Endometrial microvascular endothelial cells (primary cell): ENCODE measurements at regions not wholly inside any gene's neighbourhood (a gene's known extent, or its start where the extent isn't known, plus 50 kb on each side); places are given as distances from the start of the nearest gene placed in this dataset.

Source experiments
- in situ Hi-C: cut with HindIII; loops from 2 replicates; pipeline ENCODE4 v1.10.0; 2017; ENCODE audit warnings: low sequenced_read_pairs, low pct_unique_long_range_greater_than_20kb; ENCODE audit errors: inconsistent ontology term

DNA sequence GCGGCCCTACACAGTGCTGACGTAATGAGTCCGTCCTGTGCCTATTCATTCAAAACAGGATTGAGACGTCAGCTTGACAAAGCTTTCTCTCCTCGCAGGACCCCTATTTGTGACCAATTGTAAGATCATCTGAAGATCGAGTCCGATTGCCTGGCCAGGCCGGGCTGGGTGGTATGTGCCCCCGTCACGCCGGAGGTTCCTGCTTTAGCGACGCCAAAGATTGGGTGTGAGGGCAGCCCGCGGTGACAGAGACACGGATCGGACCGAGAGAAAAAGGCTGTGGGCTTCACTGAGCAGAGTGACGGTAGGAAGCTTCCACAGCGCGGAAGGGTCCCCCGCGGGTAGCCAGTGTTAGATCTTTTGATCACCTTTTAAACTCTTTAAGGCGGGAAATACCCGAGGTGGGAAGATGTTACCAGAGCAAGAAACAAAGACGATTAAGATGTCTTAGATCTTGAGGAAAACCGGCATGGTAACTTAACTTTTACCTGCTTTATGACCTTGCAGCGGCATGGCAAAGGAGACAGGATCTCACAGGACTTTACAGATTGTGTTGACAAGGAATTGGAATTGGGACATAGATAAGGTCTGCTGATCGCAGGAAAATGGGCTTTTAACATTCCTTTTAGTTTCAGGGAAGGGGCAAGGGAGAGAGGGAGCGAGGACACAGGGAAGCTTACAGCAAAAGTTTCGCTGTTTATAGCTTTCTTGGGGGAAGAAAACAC lies 220.0 kb downstream of the METTL4 start:
- in situ Hi-C loops: no loop called here

DNA sequence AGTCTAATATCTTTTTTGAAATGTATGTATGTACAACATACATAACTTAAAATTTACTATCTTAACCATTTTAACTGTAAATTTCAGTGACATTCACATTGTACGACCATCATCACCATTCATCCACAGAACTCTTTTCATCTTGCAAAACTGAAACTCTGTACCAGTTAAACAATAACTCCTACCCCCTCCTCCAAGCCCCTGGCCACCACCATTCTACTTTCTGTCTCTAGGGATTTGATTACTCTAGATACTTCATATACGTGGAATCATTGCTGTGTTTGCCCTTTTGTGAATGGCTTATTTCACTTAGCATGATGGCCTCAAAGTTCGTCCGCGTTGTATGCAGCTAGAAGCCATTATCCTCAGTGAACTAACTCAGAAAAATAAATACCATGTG lies 217.0 kb downstream of the METTL4 start:
- in situ Hi-C loops: no loop called here

DNA sequence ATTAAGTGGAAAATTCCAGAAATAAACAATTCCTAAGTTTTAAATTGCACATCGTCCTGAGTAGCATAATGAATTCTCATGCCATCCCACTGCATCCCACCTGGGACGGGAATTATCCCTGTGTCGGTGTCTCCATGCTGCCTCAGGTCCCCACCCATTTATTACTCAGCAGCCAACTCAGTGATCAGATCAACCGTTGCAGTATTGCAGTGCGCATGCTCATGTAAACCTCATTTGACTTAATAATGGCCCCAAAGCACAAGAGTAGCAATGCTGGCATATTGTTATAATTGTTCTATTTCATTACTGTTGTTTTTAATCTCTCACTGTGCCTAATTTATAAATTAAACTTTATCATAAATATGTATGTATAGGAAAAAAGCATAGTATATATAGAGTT lies 214.4 kb downstream of the METTL4 start:
- in situ Hi-C loops: no loop called here

DNA sequence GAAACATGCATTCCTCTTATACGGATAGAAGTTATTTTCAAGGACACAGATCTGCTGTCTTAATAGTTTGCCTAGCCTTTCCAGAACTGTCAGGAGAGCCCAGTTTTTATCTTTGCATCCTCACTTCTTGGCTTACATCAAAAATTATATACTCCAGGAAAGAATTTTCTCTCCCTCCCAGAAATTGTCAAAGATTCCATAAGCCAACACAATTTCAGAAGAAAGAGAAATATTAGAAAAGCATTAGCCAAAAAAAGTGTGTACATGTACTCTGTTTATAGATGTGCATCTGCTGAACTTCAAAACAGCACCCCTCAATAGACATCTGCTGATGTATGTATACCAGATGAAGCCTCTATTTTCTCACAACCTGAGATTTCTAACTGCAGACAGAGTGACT lies 210.4 kb downstream of the METTL4 start:
- in situ Hi-C loops: no loop called here

DNA sequence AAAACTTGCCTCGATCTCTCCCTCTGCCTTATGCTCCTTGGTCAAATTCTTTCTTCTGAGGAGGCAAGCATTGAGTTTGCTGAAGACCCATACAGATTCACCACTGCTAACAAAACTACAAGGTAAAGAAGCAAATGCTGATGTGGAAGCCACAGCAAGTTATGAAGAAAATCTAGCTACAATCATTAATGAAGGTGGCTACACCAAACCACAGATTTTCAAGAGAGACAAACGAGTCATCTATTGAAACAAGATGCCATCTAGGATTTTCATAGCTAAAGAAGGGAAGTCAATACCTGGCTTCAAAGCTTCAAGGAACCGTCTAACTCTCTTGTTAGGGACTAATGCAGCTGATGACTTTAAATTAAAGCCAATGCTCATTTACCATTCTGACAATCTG lies 203.2 kb downstream of the METTL4 start:
- in situ Hi-C loops: no loop called here

DNA sequence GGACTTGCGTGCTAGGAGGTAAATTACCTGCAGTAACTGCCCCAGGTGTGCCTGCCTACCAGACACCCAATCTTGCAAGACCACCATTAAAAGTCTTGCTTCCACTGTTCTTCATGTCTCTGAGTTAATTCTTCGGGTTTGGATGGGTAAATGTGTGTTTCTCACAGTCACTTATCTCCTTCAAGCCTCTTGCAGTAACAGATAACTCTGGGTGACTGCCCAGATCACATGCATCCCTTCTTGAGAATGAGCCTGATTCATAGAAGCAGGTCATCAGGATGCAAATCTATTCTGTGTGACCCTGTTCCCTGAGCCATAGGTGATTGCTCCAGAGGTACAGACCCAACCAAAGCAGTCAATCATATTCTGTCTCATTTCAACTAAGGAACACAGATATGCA lies 194.6 kb downstream of the METTL4 start:
- in situ Hi-C loops: no loop called here

DNA sequence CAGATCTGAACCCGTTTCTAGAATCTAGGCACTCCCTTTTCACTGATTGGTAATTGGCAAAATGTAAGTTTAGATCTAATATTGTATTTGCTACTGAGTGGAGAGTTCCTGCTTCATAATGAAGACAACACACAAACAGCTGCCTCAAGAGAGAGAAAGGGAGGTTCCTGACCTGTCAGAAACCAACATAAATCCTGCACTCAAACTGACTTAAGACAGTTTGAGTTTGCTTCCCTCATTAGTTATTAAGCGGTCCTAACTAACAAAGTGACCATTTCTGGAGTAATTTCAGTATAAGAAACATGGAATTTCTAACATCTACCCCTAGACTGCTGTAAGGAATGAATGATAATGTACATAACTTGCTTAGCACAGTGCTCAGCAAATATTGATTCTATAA lies 191.2 kb downstream of the METTL4 start:
- in situ Hi-C loops: no loop called here

DNA sequence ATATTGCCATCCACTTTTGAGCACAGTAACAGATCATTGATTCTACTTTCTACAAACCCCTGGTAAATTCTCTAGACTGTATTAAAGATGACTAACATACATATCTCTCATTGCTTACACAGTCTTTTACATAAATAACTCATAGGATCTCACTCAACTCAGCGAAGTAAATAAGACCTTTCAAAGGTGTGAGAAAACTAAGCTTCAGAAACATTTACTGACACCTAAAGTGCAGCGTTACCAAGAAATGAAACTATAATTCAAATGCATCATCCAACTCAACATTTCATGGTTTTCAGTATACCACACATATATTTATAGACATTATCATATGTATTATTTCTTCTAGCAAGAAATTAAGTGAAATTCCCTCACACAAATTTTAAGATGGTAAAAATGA lies 189.8 kb downstream of the METTL4 start:
- in situ Hi-C loops: no loop called here

DNA sequence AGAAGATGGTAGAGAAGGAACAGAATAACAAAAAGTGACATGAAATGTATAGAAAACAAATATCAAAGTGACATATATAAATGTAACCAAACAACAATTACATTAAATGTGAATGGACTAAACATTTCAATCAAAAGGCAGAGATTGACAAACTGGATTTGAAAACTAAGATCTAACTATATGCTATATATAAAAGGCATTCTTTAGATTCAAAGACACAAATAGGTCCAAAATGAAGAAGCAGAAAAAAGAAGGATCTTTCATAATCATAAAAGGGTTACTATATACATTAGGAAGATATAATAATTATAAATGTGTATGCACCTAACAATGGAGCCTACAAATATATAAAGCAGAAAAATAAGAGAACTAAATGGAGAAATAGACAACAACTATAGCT lies 183.7 kb downstream of the METTL4 start:
- in situ Hi-C loops: no loop called here

DNA sequence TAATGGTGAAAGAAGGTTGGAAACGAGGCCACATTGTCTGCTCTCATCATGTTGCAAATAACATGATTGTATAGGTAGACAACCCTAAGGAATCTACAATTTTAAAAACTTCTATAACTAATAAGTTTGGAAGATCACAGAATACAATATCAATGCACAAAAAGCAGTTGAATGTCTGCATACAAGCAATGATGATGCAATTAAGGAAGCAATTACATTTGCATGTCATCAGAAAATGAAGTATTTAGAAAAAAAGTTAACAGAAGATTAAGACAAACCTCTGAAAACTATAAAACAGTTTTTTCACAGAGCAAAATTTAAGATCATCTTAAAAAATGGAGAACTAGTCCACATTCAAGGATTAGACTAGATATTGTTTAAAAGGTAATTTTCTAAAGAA lies 181.1 kb downstream of the METTL4 start:
- in situ Hi-C loops: no loop called here

DNA sequence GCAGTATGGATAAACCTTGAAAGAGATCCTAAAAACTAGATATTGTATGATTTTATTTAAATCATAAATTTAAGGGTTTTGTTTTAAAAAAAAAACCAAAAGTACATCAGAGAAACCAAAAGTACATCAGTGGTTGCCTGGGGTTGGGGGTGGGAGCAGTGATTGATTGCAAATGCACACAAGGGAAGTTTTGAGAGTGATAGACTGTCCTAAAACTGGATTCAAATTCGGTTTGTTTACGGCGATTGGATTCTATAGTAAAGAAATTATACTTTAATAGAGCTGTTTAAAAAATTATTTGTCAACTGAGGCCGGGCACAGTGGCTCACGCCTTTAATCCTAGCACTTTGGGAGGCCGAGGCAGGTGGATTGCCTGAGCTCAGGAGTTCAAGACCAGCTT lies 179.8 kb downstream of the METTL4 start:
- in situ Hi-C loops: no loop called here

DNA sequence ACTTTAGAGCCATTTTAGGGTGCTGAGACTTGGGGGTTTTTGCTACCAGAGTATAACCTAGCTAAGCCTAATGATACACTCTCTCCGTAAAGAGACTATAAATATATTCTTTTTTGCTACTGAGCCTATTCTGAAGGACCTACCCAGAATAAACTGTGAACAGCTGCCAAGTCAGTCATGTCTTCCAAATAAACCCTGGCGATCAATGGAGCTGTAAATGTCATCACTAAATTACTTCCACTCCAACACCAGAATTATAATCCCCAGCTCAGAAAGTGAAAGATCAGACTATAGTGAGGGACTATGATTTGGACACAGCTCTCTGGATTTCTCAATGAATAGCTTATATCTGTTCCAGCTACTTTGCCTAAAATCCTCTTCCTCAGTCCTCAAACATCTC lies 178.9 kb downstream of the METTL4 start:
- in situ Hi-C loops: no loop called here

DNA sequence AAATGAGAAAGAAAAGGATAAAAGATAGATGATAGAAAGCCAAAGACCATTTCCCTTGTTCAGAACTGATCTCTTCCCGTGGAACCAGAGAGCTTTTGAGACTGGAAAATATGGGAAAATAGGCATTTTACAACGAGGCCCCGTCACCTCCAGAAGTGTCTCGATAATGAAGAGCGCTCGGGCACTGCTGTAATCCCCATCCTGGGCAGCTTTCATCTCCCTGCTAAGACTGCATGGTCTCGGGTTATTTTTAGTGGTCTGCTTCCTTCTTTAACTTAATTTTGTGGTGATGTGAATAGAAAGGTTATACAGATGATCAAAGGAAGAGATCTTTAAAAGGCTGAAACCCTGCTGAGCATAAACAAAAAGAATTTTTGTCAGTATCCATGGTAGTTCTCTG lies 176.6 kb downstream of the METTL4 start:
- in situ Hi-C loops: no loop called here

DNA sequence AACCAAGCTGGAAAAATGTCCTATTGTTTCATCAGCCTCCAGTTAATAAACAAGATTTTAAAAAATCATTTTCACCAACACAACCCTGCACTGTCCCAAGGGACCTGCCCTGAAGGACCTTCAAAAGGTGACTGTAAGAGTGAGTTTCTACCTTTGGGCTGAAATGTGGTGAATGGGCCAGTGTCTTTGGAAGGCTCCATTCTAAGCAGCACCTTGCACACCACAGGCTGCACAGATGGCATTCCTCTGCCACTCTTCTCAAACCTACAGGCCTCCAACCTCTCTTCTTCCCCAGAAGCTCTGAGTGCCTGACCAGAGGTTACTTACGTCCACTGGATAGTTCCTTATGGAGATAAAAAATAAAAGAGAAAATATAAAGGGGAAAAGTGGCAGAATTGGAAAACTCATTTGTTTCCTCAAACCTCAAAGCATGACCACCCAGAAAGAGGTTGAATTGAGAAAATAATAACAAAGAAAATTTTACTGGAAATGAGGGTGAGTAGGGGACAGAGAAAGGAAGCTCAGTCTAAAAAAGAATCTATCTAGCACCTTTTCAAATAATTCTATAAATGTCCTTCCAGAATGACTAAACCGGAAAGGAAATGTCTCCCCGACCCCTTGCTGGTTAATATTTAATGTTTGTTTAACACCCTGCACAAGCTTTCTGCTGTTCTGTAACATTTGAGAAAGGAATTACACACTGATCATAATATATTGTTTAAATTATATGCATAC lies 175.7 kb downstream of the METTL4 start:
- in situ Hi-C loops: no loop called here

DNA sequence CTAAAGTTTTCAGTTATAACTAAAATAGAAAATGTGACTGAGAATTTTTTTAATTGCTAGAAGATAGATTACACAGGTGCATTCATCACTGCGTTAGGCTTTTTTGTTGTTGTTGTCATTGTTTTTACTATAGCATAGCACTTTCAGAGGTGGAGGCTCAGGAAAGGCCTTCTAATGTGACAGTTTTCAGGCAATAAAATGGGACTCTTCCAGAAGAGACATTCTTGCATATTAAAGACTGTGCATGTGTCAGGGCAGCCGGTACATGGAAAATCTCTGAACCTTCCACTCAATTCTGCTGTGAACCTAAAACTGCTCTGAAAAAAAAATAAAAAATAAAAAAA lies 175.2 kb downstream of the METTL4 start:
- in situ Hi-C loops: no loop called here

DNA sequence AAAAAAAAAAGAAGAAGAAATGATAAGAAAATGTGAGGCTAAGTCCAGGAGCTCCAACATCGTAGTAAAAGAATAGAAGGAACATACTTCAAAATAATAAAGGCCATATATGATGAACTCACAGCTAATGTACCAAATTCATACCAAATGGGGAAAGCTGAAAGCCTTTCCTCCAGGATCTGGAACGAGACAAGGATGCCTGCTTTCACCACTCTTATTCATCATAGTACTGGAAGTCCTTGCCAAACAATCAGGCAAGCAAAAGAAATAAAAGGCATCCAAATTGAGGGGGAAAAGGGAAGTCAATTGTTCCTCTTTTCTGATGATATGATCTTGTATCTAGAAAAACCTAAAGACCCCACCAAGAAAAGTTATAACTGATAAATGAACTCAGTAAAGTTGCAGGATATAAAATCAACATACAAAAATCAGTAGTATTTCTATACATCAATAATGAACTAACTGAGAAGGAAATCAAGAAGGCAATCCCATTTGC lies 170.6 kb downstream of the METTL4 start:
- in situ Hi-C loops: no loop called here

DNA sequence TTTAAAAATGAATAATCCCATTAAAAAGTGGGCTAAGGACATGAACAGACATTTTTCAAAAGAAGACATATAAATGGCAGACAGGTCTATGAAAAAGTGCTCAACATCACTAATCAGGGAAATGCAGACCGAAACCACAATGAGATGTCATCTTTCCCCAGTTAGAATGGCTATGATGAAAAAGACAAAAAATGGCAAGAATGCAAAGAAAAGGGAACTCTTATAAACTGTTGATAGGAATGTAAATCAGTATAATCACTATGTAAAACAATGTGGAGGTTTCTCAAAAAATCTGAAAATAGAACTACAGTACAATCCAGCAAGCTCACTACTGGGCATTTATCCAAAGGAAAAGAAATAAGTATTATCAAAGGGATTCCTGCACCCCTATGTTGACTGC lies 169.2 kb downstream of the METTL4 start:
- in situ Hi-C loops: no loop called here

DNA sequence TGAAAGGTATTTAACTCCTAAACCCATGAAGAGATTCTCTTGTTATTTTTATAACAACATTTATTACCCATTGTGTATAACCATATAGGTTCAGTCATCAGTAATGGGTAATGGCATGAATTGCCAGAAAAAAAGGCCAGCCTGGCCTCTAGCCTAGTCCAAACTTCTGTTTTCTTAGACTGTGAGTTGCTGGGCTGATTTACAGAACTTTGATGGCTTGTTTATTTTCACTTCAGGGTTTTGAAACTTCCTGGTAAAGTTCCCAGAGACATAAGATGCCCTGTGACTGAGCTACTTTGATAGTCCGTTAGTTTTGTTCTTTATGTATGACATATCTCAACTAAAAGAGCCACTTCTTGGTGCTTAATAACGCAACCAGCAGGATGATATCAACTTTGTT lies 164.8 kb downstream of the METTL4 start:
- in situ Hi-C loops: no loop called here

DNA sequence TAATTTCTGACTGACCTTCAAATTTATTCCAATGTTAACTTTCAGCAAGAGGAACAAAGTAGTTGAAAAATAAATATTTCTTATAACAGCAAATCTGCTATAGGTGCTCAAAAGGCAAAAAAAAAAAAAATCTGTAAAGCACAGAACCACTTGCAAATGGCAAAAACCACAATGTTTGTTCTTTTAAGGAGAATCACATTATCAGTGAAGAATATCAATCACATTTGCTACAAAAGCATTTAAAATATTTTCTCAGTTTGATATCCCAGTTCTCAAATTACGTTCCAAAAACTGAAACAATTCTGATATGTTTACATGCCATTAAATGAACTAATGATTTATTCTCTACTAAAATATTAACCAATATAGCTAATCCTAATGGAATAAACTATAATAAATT lies 163.3 kb downstream of the METTL4 start:
- in situ Hi-C loops: no loop called here

DNA sequence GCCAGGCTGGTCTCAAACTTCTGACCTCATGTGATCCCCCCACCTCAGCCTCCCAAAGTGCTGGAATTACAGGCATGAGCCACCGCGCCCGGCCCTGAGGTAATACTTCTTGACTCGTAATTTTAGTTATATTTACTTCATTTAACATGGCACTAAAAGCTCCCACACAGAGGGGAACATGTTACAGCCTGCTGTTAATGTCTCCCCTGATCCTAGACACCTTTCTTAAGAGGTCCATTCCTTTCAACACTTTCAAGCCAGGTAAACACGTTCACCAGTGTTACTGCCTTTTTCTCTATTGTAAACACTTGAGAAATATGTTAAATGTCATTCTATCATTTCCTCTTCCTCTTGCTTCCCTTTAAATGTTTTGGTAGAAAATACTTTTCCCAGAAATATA lies 161.4 kb downstream of the METTL4 start:
- in situ Hi-C loops: no loop called here

DNA sequence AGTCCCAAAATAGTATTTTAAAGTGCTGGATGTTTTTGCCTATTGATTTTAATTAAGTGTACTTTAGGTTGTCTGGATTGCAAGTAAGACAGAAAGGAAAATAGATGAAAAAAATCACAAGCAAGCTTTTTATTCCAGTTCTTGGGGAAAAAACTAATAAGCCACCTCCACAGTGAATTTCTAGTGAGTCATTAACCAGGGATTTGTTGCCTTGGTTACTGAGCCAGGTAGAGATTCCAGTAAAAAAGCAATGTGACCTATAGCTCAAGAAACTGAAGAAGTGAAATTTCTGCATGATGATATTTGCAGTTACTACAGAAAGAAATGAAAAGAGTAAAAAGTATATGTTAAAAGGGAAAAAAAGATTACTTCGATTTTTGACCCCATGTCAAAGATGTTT lies 160.6 kb downstream of the METTL4 start:
- in situ Hi-C loops: no loop called here
